ENCODE measurements at regions not wholly inside any gene's neighbourhood (a gene's known extent, or its start where the extent isn't known, plus 50 kb on each side); places are given as distances from the start of the nearest gene placed in this dataset.

GRCh38 chr7:156117542-156118247 is 305.4 kb upstream of the SHH start:
- no peak for DNase-seq
- H3K9me3 ChIP-seq: no peaks in the 10 kb centered on the region
- ATAC-seq: no peak
- peaks cover 0 to 13% (median 0%) of the 10 kb centered on the region in 7 donors for H3K27me3 ChIP-seq
- intact Hi-C loops (cut with DNase I): no loop called here
- H3K27ac ChIP-seq: no peak overlapping the region
- no peaks in the 10 kb centered on the region for H3K4me1 ChIP-seq
- H3K4me3 ChIP-seq: no peak overlapping the region
- no peaks in the 10 kb centered on the region for H3K36me3 ChIP-seq
- 75 to 81% methylated on average over 8 of the region's 8 CpGs for WGBS, 2 donors
- no peak for TF ChIP-seq CTCF (IDR thresholded peaks at IDR 0.05)

- peaks cover 0 to 13% (median 0%) of the 10 kb centered on the region in 7 donors for H3K27me3 ChIP-seq
- WGBS, 2 donors: 79 to 81% methylated on average over 12 of the region's 12 CpGs
- no peak overlapping the region for H3K4me3 ChIP-seq
- no peaks in the 10 kb centered on the region for H3K4me1 ChIP-seq
- DNase-seq: no peak
- intact Hi-C loops (cut with DNase I): no loop called here
- H3K27ac ChIP-seq: no peak overlapping the region
- ATAC-seq: no peak
- TF ChIP-seq CTCF (IDR thresholded peaks at IDR 0.05): no peak
- no peaks in the 10 kb centered on the region for H3K9me3 ChIP-seq
- no peaks in the 10 kb centered on the region for H3K36me3 ChIP-seq
These were observed 304.4 kb upstream of the SHH start for GRCh38 chr7:156116514-156117215.

GRCh38 chr7:156115582-156115981 is 303.3 kb upstream of the SHH start:
- Histone ChIP-seq H3K36me3 (no peaks in the 10 kb centered on the region), H3K27ac (no peak overlapping the region), H3K27me3 (peaks cover 0 to 5% (median 0%) of the 10 kb centered on the region in 7 donors), H3K4me1 (no peaks in the 10 kb centered on the region), H3K9me3 (no peaks in the 10 kb centered on the region), H3K4me3 (no peak overlapping the region)
- intact Hi-C loops (cut with DNase I): no loop called here
- 80 to 83% methylated on average over 9 of the region's 9 CpGs for WGBS, 2 donors
- no peak for ATAC-seq
- no peak for DNase-seq
- no peak for TF ChIP-seq CTCF (IDR thresholded peaks at IDR 0.05)

GRCh38 chr7:156113731-156114130 is 301.5 kb upstream of the SHH start:
- WGBS, 2 donors: 70 to 76% methylated on average over 7 of the region's 7 CpGs
- no peaks in the 10 kb centered on the region for H3K36me3 ChIP-seq
- no peak overlapping the region for H3K27ac ChIP-seq
- ATAC-seq (no peak), DNase-seq (no peak)
- TF ChIP-seq CTCF (IDR thresholded peaks at IDR 0.05): no peak
- no peaks in the 10 kb centered on the region for H3K9me3 ChIP-seq
- intact Hi-C loops (cut with DNase I): no loop called here
- no peak overlapping the region for H3K4me3 ChIP-seq
- no peaks in the 10 kb centered on the region for H3K4me1 ChIP-seq
- H3K27me3 ChIP-seq: peaks cover 0 to 5% (median 0%) of the 10 kb centered on the region in 7 donors

Data from heart right ventricle (tissue), 16 donors.